OCI-LY7 (cell line): ENCODE measurements at regions not wholly inside any gene's neighbourhood (a gene's known extent, or its start where the extent isn't known, plus 50 kb on each side); places are given as distances from the start of the nearest gene placed in this dataset.

Experiments used
- EZH2phosphoT487 ChIP-seq: fragments of 200-600 bp; sonication (generic); IDR thresholded peaks from 2 replicates; pipeline ENCODE4 v1.6.1; 2018; ENCODE audit warnings: low read depth, borderline replicate concordance, mild to moderate bottlenecking, mixed run types, antibody characterized with exemption, low read length, moderate library complexity, mixed read lengths
- TF ChIP-seq, protein P1 (sequence below): fragments of 200-600 bp; sonication (generic); conservative IDR thresholded peaks from 2 replicates; pipeline ENCODE4 v1.5.1; 2014; ENCODE audit warnings: mild to moderate bottlenecking, antibody characterized with exemption, low read length, moderate library complexity, mixed read lengths

DNA sequence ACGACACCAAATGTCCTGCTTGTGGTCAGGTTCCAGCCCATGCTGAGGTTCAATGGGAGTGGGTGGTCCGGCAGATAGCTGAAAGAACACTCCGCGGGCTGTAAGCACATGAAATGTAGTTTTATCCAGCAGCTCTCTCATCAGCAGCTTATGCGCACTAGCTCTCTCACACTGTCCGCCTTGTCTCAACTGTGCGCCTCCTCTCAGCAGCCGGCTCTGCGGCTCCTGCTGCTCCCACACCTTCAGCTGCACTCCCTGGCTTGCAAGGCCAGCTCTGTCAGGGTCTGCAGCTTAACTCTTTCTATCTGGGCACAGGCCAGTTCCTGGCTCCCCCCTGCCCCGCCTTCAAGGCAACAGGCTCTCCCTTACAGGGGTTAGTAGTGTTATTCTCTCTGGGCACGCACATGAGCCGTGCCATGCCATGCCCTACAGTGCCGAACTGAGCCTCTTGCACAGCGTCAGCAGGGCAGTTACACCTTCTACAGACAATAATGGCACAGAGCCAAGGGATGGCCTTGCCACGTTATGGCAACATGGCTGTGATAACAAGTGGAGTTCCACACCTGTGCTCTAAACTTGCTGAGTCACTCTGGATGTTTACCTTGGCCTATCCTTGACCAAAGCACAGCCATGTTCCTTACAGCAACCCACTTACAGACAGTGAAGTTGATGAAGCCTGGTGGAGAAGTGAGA lies 84.0 kb upstream of the LRFN2 start:
- TF ChIP-seq, protein P1, sequence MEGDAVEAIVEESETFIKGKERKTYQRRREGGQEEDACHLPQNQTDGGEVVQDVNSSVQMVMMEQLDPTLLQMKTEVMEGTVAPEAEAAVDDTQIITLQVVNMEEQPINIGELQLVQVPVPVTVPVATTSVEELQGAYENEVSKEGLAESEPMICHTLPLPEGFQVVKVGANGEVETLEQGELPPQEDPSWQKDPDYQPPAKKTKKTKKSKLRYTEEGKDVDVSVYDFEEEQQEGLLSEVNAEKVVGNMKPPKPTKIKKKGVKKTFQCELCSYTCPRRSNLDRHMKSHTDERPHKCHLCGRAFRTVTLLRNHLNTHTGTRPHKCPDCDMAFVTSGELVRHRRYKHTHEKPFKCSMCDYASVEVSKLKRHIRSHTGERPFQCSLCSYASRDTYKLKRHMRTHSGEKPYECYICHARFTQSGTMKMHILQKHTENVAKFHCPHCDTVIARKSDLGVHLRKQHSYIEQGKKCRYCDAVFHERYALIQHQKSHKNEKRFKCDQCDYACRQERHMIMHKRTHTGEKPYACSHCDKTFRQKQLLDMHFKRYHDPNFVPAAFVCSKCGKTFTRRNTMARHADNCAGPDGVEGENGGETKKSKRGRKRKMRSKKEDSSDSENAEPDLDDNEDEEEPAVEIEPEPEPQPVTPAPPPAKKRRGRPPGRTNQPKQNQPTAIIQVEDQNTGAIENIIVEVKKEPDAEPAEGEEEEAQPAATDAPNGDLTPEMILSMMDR = no peak
- no peak for TF ChIP-seq EZH2phosphoT487
